ENCODE measurements at regions not wholly inside any gene's neighbourhood (a gene's known extent, or its start where the extent isn't known, plus 50 kb on each side); places are given as distances from the start of the nearest gene placed in this dataset.
"Not testable (repeated sequence)": the region's sequence is repeated elsewhere in the genome, so short reads cannot be mapped to it uniquely, and the experiment has no call there.

DNA sequence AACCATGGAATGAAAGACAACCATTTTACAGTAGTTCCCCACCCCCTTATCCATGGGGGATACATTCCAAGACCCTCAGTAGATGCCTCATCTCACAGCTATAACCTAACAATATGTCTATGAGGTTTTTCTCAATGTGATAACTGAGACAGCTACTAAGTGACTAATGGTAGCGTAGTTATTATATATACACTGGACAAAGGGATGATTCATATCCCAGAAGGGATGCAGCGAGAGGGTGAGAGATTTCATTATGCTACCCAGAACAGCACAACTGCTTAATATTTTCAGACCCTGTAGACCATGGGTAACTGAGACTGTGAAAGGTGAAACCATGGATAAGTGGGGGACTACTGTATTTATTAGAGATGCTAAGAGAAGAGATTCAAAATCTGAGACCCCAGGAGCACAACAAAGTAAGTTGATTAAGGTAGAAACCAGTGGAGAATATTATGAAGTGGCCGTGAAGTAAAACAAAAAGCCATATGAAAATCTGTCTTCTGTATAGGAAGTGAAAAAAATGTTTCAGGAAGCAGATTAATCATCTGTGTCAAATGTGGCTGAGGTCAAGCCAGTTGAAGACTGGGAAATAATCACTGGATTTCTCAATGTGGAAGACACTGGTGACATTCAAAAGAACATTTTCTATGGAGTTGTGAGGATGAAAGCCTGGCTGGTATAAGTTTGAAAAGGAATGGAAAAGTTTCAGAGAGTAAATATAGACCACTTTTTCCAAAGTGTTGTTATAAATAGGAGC is 77.2 kb downstream of the RPL10L start:
- Histone ChIP-seq H3K9me3 (ENCODE audit: control insufficient read depth in 4 of 4, insufficient read depth in 3 of 4, low read length in 3 of 4) (no peaks in the 10 kb centered on the region), H3K9ac (ENCODE audit: insufficient read depth in 1 of 2, low read length in 2 of 2) (no peak overlapping the region), H3K36me3 (ENCODE audit: control insufficient read depth in 4 of 4, insufficient read depth in 4 of 4, low read length in 4 of 4) (no peaks in the 10 kb centered on the region), H3K4me1 (ENCODE audit: control insufficient read depth in 5 of 5, insufficient read depth in 5 of 5, low read length in 5 of 5) (no peaks in the 10 kb centered on the region), H3K4me3 (no peak overlapping the region), H3K27ac (ENCODE audit: low read depth in 1 of 2, low read length in 1 of 2) (no peak overlapping the region), H3K27me3 (ENCODE audit: control insufficient read depth in 3 of 3, insufficient read depth in 3 of 3, low read length in 2 of 3) (no peaks in the 10 kb centered on the region)
- WGBS, 2 donors = 56 to 62% methylated on average over 3 of the region's 3 CpGs
- no peak for DNase-seq
- no peak for ATAC-seq (ENCODE audit: insufficient read depth, low FRiP score)
- TF ChIP-seq, protein P1, sequence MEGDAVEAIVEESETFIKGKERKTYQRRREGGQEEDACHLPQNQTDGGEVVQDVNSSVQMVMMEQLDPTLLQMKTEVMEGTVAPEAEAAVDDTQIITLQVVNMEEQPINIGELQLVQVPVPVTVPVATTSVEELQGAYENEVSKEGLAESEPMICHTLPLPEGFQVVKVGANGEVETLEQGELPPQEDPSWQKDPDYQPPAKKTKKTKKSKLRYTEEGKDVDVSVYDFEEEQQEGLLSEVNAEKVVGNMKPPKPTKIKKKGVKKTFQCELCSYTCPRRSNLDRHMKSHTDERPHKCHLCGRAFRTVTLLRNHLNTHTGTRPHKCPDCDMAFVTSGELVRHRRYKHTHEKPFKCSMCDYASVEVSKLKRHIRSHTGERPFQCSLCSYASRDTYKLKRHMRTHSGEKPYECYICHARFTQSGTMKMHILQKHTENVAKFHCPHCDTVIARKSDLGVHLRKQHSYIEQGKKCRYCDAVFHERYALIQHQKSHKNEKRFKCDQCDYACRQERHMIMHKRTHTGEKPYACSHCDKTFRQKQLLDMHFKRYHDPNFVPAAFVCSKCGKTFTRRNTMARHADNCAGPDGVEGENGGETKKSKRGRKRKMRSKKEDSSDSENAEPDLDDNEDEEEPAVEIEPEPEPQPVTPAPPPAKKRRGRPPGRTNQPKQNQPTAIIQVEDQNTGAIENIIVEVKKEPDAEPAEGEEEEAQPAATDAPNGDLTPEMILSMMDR (IDR thresholded peaks at IDR 0.05; ENCODE audit: control extremely low read depth, extremely low read depth) = no peak

GRCh38 chr14:46573498-46573897 is 78.1 kb downstream of the RPL10L start:
- no peaks in the 10 kb centered on the region for H3K9me3 ChIP-seq (ENCODE audit: control insufficient read depth in 4 of 4, insufficient read depth in 3 of 4, low read length in 3 of 4)
- H3K4me1 ChIP-seq (ENCODE audit: control insufficient read depth in 5 of 5, insufficient read depth in 5 of 5, low read length in 5 of 5) = no peaks in the 10 kb centered on the region
- H3K9ac ChIP-seq (ENCODE audit: insufficient read depth in 1 of 2, low read length in 2 of 2) = no peak overlapping the region
- H3K4me3 ChIP-seq = no peak overlapping the region
- no peak overlapping the region for H3K27ac ChIP-seq (ENCODE audit: low read depth in 1 of 2, low read length in 1 of 2)
- no peaks in the 10 kb centered on the region for H3K36me3 ChIP-seq (ENCODE audit: control insufficient read depth in 4 of 4, insufficient read depth in 4 of 4, low read length in 4 of 4)
- TF ChIP-seq, protein P1 (IDR thresholded peaks at IDR 0.05; ENCODE audit: control extremely low read depth, extremely low read depth) = no peak
- DNase-seq = no peak
- no peak for ATAC-seq (ENCODE audit: insufficient read depth, low FRiP score)
- no peaks in the 10 kb centered on the region for H3K27me3 ChIP-seq (ENCODE audit: control insufficient read depth in 3 of 3, insufficient read depth in 3 of 3, low read length in 2 of 3)

GRCh38 chr14:46571970-46572369 is 79.6 kb downstream of the RPL10L start:
- Histone ChIP-seq H3K4me3 (no peak overlapping the region), H3K9me3 (ENCODE audit: control insufficient read depth in 4 of 4, insufficient read depth in 3 of 4, low read length in 3 of 4) (no peaks in the 10 kb centered on the region), H3K9ac (ENCODE audit: insufficient read depth in 1 of 2, low read length in 2 of 2) (no peak overlapping the region), H3K27me3 (ENCODE audit: control insufficient read depth in 3 of 3, insufficient read depth in 3 of 3, low read length in 2 of 3) (no peaks in the 10 kb centered on the region), H3K4me1 (ENCODE audit: control insufficient read depth in 5 of 5, insufficient read depth in 5 of 5, low read length in 5 of 5) (no peaks in the 10 kb centered on the region), H3K27ac (ENCODE audit: low read depth in 1 of 2, low read length in 1 of 2) (no peak overlapping the region), H3K36me3 (ENCODE audit: control insufficient read depth in 4 of 4, insufficient read depth in 4 of 4, low read length in 4 of 4) (no peaks in the 10 kb centered on the region)
- WGBS, 2 donors = 87% methylated on average over 2 of the region's 2 CpGs
- ATAC-seq (ENCODE audit: insufficient read depth, low FRiP score) (no peak), DNase-seq (no peak)
- TF ChIP-seq, protein P1 (IDR thresholded peaks at IDR 0.05; ENCODE audit: control extremely low read depth, extremely low read depth) = no peak

- 82 to 92% methylated on average over 1 of the region's 1 CpG for WGBS, 2 donors
- H3K9ac ChIP-seq (ENCODE audit: insufficient read depth in 1 of 2, low read length in 2 of 2); H3K27me3 ChIP-seq (ENCODE audit: control insufficient read depth in 3 of 3, insufficient read depth in 3 of 3, low read length in 2 of 3); H3K4me3 ChIP-seq; H3K4me1 ChIP-seq (ENCODE audit: control insufficient read depth in 5 of 5, insufficient read depth in 5 of 5, low read length in 5 of 5); ATAC-seq (ENCODE audit: insufficient read depth, low FRiP score); DNase-seq; H3K36me3 ChIP-seq (ENCODE audit: control insufficient read depth in 4 of 4, insufficient read depth in 4 of 4, low read length in 4 of 4); H3K27ac ChIP-seq (ENCODE audit: low read depth in 1 of 2, low read length in 1 of 2); H3K9me3 ChIP-seq (ENCODE audit: control insufficient read depth in 4 of 4, insufficient read depth in 3 of 4, low read length in 3 of 4): not testable (repeated sequence)
Measured at GRCh38 chr14:46568161-46568560, 83.4 kb downstream of the RPL10L start.

All from lung (tissue), 11 donors.